HUES64 (cell line): ENCODE measurements at regions not wholly inside any gene's neighbourhood (a gene's known extent, or its start where the extent isn't known, plus 50 kb on each side); places are given as distances from the start of the nearest gene placed in this dataset.

Experiments
- H3K27ac ChIP-seq: 2 replicates; pipeline ENCODE4 v1.7.0; 2013; ENCODE audit warnings: low read depth, low read length, inconsistent platforms
- H3K27me3 ChIP-seq: 2 replicates; pipeline ENCODE4 v1.6.1; 2013; ENCODE audit warnings: mild to moderate bottlenecking, low read length; ENCODE audit not compliant: insufficient read depth
- H3K36me3 ChIP-seq: 2 replicates; pipeline ENCODE4 v1.6.1; 2013; ENCODE audit warnings: mild to moderate bottlenecking, low read length; ENCODE audit not compliant: insufficient read depth
- H3K4me1 ChIP-seq: 2 replicates; pipeline ENCODE4 v1.6.1; 2013; ENCODE audit warnings: mild to moderate bottlenecking, low read length, moderate library complexity; ENCODE audit not compliant: insufficient read depth
- H3K4me3 ChIP-seq: 2 replicates; pipeline ENCODE4 v1.5.1; 2013; ENCODE audit warnings: mild to moderate bottlenecking, low read length, moderate library complexity
- H3K9ac ChIP-seq: 2 replicates; pipeline ENCODE4 v1.6.1; 2013; ENCODE audit warnings: mild to moderate bottlenecking, low read depth, low read length
- H3K9me3 ChIP-seq: 2 replicates; pipeline ENCODE4 v1.6.1; 2013; ENCODE audit warnings: low read depth, low read length; ENCODE audit not compliant: insufficient read depth
- WGBS: fragments of 150-250, 120-280 bp; methylation state at CpG from one replicate; pipeline ENCODE4 v1.1.7; 2013; ENCODE audit warnings: missing lambda C conversion rate; 5-methylcytosine and 5-hydroxymethylcytosine counted together

GRCh38 chr21:34203851-34204420, 130.6 kb downstream of the MRPS6 start:
- Histone ChIP-seq H3K4me1 (peaks cover 36% of the 10 kb centered on the region), H3K36me3 (no peaks in the 10 kb centered on the region), H3K9me3 (no peaks in the 10 kb centered on the region), H3K27ac (no peak overlapping the region), H3K4me3 (no peak overlapping the region), H3K27me3 (no peaks in the 10 kb centered on the region), H3K9ac (no peak overlapping the region)
- WGBS, result 84% methylated on average over 11 of the region's 11 CpGs

GRCh38 chr21:34204481-34205439, 131.4 kb downstream of the MRPS6 start:
- no peaks in the 10 kb centered on the region for H3K9me3 ChIP-seq
- WGBS, result 88% methylated on average over 10 of the region's 13 CpGs
- H3K36me3 ChIP-seq, result no peaks in the 10 kb centered on the region
- H3K27ac ChIP-seq, result no peak overlapping the region
- H3K27me3 ChIP-seq, result no peaks in the 10 kb centered on the region
- peaks cover 29% of the 10 kb centered on the region for H3K4me1 ChIP-seq
- H3K4me3 ChIP-seq, result no peak overlapping the region
- H3K9ac ChIP-seq, result no peak overlapping the region

- Histone ChIP-seq H3K9me3 (no peaks in the 10 kb centered on the region), H3K27me3 (no peaks in the 10 kb centered on the region), H3K36me3 (no peaks in the 10 kb centered on the region), H3K9ac (no peak overlapping the region), H3K27ac (no peak overlapping the region), H3K4me1 (peaks cover 25% of the 10 kb centered on the region), H3K4me3 (no peak overlapping the region)
- 94% methylated on average over 2 of the region's 2 CpGs for WGBS
These were observed 132.6 kb downstream of the MRPS6 start for GRCh38 chr21:34205811-34206571.

GRCh38 chr21:34213959-34214358, 140.6 kb downstream of the MRPS6 start:
- H3K27ac ChIP-seq, result no peak overlapping the region
- no peaks in the 10 kb centered on the region for H3K4me1 ChIP-seq
- no peak overlapping the region for H3K4me3 ChIP-seq
- H3K36me3 ChIP-seq, result no peaks in the 10 kb centered on the region
- H3K9me3 ChIP-seq, result peaks cover 9% of the 10 kb centered on the region
- no peaks in the 10 kb centered on the region for H3K27me3 ChIP-seq
- H3K9ac ChIP-seq, result no peak overlapping the region

- H3K27me3 ChIP-seq, result no peaks in the 10 kb centered on the region
- no peak overlapping the region for H3K9ac ChIP-seq
- no peaks in the 10 kb centered on the region for H3K4me1 ChIP-seq
- no peak overlapping the region for H3K27ac ChIP-seq
- H3K4me3 ChIP-seq, result no peak overlapping the region
- peaks cover 9% of the 10 kb centered on the region for H3K9me3 ChIP-seq
- H3K36me3 ChIP-seq, result no peaks in the 10 kb centered on the region
- whole genome bisulfite sequencing, result 97% methylated on average over 4 of the region's 4 CpGs
These were observed 142.1 kb downstream of the MRPS6 start for GRCh38 chr21:34215501-34215900.

- no peaks in the 10 kb centered on the region for H3K27me3 ChIP-seq
- H3K4me1 ChIP-seq, result no peaks in the 10 kb centered on the region
- H3K27ac ChIP-seq, result no peak overlapping the region
- H3K36me3 ChIP-seq, result no peaks in the 10 kb centered on the region
- H3K9me3 ChIP-seq, result peaks cover 9% of the 10 kb centered on the region
- no peak overlapping the region for H3K9ac ChIP-seq
- no peak overlapping the region for H3K4me3 ChIP-seq
- 80% methylated on average over 8 of the region's 9 CpGs for WGBS
These were observed 142.7 kb downstream of the MRPS6 start for GRCh38 chr21:34215911-34216717.

- Histone ChIP-seq H3K4me1 (no peaks in the 10 kb centered on the region), H3K27ac (no peak overlapping the region), H3K4me3 (no peak overlapping the region), H3K9me3 (peaks cover 9% of the 10 kb centered on the region), H3K27me3 (no peaks in the 10 kb centered on the region), H3K36me3 (no peaks in the 10 kb centered on the region), H3K9ac (no peak overlapping the region)
- WGBS, result 46% methylated on average over 2 of the region's 2 CpGs
These were observed 143.3 kb downstream of the MRPS6 start for GRCh38 chr21:34216718-34217032.

GRCh38 chr21:34217263-34217662, 143.9 kb downstream of the MRPS6 start:
- Histone ChIP-seq H3K36me3 (no peaks in the 10 kb centered on the region), H3K27ac (no peak overlapping the region), H3K4me1 (no peaks in the 10 kb centered on the region), H3K27me3 (no peaks in the 10 kb centered on the region), H3K9me3 (peaks cover 9% of the 10 kb centered on the region), H3K9ac (no peak overlapping the region), H3K4me3 (no peak overlapping the region)
- WGBS, result 97% methylated on average over 3 of the region's 3 CpGs

GRCh38 chr21:34219334-34220060, 144.3 kb upstream of the KCNE2 start:
- no peaks in the 10 kb centered on the region for H3K9me3 ChIP-seq
- WGBS, result 90% methylated on average over 4 of the region's 4 CpGs
- no peak overlapping the region for H3K4me3 ChIP-seq
- no peak overlapping the region for H3K27ac ChIP-seq
- no peaks in the 10 kb centered on the region for H3K4me1 ChIP-seq
- H3K9ac ChIP-seq, result no peak overlapping the region
- H3K27me3 ChIP-seq, result no peaks in the 10 kb centered on the region
- no peaks in the 10 kb centered on the region for H3K36me3 ChIP-seq

- no peak overlapping the region for H3K27ac ChIP-seq
- H3K27me3 ChIP-seq, result no peaks in the 10 kb centered on the region
- no peaks in the 10 kb centered on the region for H3K9me3 ChIP-seq
- H3K4me1 ChIP-seq, result no peaks in the 10 kb centered on the region
- H3K9ac ChIP-seq, result no peak overlapping the region
- no peaks in the 10 kb centered on the region for H3K36me3 ChIP-seq
- no peak overlapping the region for H3K4me3 ChIP-seq
- WGBS, result no CpG with 5 or more reads among the region's 1 CpG
These were observed 143.1 kb upstream of the KCNE2 start for GRCh38 chr21:34220556-34221195.
